Kasumi-1 (cell line): ENCODE measurements at regions not wholly inside any gene's neighbourhood (a gene's known extent, or its start where the extent isn't known, plus 50 kb on each side); places are given as distances from the start of the nearest gene placed in this dataset.

ENCODE experiments used
- DNase-seq, 2 experiments: peaks; one replicate each; lab custom pipeline; 2025; lab: John Stamatoyannopoulos, UW

GRCh38 chrX:13147733-13148132 lies 103.3 kb upstream of the FAM9C start:
- no peak for DNase-seq

GRCh38 chrX:13147147-13147546 lies 102.7 kb upstream of the FAM9C start:
- no peak for DNase-seq

- no peak for DNase-seq
Observed at GRCh38 chrX:13144927-13145655, 100.7 kb upstream of the FAM9C start.

GRCh38 chrX:13142891-13143290 lies 98.5 kb upstream of the FAM9C start:
- no peak for DNase-seq

DNA sequence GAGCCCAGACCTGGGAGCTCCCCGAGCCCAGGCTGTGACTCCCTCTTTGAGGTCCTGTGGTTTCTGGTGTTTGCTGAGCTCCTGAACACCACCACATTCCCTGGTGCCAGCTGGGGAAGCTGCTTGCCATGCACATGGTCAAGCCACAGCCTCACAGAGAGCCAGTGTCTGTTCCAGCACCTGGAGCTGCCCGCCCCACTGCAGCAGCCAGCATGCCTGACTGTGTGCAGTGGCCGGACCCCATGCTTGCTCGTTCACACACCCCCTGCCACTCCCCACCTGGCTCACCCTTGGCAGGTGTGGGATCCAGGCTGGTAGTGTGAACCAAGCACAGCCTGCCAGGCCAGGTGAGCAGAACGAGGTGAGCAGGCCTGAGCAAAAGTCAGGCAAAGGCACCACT lies 95.6 kb upstream of the FAM9C start:
- no peak for DNase-seq

DNA sequence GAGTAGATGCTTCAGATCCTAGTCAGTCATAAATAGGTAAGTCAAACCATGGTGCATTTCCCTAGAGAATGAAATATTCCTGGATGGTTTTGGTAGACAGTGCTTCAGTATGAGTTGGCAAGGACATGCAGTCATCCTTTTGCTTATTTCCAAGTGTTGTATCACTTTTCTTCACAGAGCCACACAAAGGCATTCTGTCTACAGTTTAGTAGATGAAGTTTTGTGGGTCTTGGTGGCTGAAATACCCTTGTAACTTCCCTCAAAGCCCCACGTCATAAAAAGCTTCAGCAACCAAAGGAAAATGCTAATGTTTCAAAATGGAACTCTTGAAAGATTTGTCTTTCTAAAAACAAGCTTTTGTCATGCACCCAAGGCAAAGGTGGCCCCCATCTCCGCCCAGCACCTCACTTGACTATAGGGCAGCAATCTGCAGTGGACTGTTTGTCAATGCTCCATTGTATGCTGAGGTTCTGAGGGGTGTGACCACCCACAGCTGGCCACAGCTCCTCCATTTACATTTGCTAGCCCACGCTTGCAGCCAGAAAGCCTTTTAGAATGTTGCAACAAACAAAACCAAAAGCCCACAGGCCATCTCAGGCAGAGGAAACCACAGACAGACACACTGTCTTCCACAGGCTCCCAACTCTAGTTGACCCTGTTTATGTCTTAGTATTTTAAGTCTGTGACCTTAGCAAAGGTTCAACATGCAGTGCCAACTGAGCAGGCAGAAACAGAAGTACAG lies 87.1 kb upstream of the FAM9C start:
- DNase-seq = peak; percentile 33 to 40

- DNase-seq = no peak
Observed at GRCh38 chrX:13130816-13131215, 86.4 kb upstream of the FAM9C start.

GRCh38 chrX:13128104-13128503 lies 83.7 kb upstream of the FAM9C start:
- no peak for DNase-seq

DNA sequence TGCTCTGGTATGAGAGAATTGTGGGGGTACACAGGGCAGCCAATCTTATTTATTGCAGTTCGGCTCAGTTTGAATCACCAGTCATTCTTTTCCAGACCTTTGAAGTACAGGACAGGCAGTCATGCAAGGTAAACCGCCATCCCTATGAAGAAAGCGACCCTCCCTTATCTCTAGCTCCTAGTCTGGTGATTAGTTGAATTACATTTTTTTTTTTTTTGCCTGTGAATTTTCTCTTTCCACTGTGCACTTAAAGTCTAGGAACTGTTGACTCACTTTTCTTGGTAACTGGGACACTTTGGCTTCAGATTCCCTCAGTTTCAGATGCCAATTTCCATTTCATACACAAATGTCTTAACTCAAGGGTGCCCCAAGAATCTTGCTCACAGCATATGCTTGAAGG lies 82.4 kb upstream of the FAM9C start:
- no peak for DNase-seq

DNA sequence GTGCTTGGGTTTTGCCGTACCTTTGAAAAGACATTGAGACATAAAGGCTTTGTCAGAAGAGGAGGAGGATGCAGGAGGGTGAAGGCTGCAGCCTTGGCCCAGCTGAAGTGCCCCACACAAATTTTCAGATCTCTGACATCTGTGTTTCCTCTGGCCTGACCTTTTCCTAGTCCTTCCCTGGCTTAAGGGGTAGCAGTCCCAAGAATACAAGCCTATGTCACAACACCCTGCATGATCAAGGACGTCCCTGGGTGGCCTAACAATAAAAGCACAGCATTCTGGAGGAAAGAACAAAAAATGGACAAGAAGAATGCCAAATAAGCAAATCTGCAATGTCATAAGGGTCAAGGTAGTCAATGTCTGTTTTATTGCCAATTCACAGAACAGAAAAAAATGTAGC lies 80.8 kb upstream of the FAM9C start:
- no peak for DNase-seq

- peak in 1 of 2 experiments; percentile 6 for DNase-seq
Observed at GRCh38 chrX:13123857-13124345, 79.5 kb upstream of the FAM9C start.

- no peak for DNase-seq
Observed at GRCh38 chrX:13123247-13123856, 78.9 kb upstream of the FAM9C start.

- no peak for DNase-seq
Observed at GRCh38 chrX:13121020-13121555, 76.7 kb upstream of the FAM9C start.

DNA sequence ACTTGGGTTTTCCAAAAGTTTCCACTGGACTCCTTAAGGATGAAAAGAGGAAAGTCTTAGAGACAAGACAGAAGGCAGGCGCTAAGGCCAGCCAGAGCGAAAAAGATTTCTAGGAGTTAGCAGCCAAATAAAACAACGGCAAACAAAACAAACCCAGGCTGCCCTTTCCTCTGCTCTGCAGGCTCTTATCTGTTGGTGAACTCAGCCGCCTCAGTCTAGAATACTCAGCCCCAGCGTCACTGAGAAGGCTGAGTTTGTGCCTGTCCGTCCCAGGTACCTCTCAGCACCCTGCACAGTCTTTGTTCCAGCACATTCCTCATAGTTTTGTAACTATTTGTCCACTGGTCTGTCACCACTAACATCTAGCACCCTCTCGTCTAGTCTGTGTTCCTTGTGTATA lies 75.6 kb upstream of the FAM9C start:
- DNase-seq = no peak

DNA sequence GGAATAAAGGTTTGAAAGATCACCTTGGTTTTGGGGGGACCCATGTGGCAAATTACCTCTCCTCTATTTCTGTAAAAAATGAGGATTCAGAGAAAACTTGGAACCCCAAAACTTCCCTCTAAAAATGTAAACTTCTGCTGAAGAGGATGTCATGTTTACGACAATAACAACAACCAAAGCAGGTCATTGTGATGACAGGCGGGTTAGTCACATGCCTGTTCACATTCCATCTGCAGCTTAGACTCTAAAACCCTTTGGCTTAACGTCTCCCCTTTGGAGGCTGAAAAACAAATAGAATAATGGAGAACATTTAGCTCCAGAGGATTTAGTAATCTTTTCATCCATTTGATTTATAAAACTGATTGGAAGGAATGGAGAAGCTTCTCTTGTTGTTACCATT lies 75.0 kb upstream of the FAM9C start:
- DNase-seq = no peak

DNA sequence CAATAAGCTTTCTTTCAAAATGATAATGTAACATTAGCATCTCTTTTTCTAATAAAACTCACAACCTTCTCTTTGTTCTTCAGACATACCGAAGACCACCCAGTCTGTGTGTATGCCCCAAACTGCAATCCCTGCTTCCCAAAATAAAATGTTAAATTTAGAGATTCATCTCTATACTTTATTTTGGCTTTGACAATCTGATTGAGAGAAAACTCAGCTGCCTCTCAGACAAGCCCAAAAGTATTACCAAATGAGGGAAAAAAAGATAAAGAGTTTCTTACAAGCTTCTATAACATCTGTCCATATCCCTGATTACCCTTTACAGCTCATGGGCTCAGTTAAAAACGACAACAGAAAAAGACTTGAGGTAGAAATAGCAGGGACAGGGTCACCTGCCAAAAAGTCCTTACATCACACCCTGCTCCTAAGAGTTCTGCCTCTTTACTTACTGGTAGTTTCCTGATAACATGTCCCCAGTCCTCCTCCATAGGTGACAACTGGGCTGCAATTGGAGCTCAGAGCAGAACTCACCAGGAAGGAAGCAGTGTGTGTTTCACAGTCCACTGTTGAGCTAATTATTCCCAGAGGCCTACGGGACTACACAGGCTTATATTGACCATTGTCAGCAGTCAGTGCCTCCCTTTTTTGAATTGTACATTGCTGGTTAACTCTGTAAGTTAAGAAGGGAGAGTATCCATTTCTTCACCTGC lies 70.9 kb upstream of the FAM9C start:
- DNase-seq = no peak

- DNase-seq = no peak
Observed at GRCh38 chrX:13112499-13112898, 68.1 kb upstream of the FAM9C start.

DNA sequence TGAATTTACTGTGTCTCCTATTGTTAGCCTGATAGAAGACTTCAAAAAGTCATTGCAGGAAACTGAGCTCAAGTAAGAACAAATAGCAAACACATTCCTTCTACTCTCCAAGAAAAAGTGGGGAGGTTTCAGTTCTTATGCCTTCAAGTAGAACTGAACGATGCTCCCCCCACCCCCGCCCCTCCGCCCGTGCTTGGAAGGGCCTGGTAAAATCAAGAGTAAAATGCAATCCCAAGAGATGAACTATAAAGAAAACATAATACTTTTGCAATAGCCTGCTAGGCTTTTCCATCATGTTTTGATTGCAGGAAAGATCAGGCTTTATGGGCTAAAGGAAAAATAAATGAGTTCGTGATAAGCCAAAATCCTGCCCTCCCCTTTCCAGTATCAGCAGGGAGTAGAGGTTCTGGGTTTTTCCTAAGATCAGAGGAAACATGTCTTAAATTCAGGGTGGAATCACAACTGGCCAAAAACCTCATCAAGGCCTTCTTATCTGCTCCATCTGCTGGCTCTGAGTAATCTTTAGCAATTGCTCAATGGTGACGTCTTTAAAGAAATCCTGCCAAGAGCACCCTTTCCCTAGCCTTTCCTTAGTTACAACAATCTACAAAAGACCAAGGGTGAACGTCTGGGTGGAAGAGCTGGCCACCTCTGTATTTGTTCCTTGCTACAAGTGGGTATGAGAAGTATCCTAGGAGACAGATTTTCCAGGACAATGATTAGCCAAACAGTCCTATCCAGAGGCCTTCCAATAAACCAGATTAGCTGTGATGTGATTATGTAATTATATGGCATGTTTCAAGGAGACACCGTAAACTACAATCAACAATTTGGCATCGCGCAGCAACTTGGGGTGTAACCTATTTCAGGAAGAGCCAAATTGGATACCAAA lies 66.3 kb upstream of the FAM9C start:
- DNase-seq = peak in 1 of 2 experiments; percentile 4

DNA sequence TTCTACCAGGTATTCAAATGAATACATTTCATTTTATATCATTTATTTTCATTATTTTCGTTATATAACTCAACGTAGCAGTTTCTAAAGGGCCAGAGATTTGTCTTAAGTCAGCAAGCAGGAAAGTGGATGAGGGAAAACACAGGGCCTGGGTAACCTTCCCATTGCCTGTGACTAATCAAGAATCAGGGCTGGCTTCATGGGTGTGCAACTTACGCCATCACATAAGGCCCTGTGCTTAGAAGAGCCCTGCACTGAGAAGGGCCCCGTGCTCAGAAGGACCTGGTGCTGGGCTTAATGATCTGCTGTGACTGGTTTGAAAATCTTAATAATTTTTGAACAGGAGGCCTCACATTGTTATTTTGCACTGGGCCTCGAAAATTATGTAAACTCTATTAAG lies 65.4 kb upstream of the FAM9C start:
- DNase-seq = no peak

DNA sequence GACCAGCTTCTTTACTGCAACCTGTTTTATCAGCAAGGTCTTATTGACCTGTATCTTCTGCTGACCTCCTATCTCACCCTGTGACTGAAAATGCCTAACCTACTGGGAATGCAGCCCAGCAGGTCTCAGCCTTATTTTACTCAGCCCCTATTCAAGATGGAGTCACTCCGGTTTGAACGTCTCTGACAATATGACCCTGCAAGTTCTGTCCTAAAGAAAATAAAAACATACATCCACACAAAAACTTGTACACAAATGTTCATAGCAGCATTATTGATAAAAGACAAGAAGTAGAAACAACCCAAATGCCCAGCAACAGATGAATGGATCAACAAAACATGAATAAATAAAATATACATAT lies 59.5 kb upstream of the FAM9C start:
- DNase-seq = no peak
